ENCODE measurements at regions not wholly inside any gene's neighbourhood (a gene's known extent, or its start where the extent isn't known, plus 50 kb on each side); places are given as distances from the start of the nearest gene placed in this dataset.

DNA sequence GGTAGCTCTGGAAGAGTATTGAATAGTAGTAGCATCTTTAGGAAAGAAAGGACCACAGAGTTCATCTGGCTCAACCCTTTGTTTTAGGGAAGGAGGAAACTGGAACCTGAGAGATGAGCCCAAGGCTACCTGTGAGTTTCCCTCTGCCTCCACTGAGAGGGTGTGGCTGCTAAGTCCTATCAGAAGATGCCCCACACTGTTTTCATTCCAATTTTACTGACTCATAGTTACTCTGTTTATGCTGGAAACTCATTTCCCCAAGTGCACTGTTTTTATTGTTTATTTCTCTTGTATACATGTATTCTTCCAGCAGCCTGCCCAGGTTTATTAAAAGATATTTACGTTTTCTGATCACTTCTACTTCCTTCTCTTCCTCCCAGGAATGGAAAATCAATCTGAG lies 127.4 kb upstream of the ARHGAP5 start:
- no peak for DNase-seq
- H3K27ac Mint-ChIP-seq = no peak overlapping the region
- peaks cover 0 to 2% (median 0%) of the 10 kb centered on the region in 6 donors for H3K9me3 Mint-ChIP-seq
- H3K27me3 Mint-ChIP-seq (ENCODE audit: low read depth in 3 of 3) = peaks cover 2 to 5% (median 5%) of the 10 kb centered on the region in 3 donors
- H3K36me3 Mint-ChIP-seq = no peaks in the 10 kb centered on the region
- no peak overlapping the region for H3K4me3 Mint-ChIP-seq
- peaks cover 0 to 3% of the 10 kb centered on the region in 2 donors for H3K4me1 Mint-ChIP-seq

DNA sequence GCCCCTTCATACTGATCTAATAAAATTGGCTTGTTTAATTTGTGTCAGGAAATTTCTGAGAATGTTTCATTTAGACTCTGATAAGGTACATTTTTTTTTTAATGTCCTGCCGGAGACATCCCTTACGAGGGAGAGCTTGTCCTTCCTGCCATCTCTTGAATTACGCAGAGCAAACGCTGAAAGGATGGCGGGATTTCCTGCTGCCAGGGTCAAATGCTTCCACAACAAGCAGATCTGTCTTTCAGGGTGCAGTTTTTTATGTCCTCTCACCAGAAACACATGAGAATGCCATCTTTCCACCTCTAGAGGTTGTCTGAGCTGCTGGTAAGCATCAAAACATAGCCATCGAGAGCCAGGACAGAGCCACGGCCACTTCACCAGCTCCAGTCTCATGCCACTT lies 126.8 kb upstream of the ARHGAP5 start:
- Mint-ChIP-seq H3K27me3 (ENCODE audit: low read depth in 3 of 3) (peaks cover 2 to 5% (median 5%) of the 10 kb centered on the region in 3 donors), H3K9me3 (peaks cover 0 to 2% (median 0%) of the 10 kb centered on the region in 6 donors), H3K36me3 (no peaks in the 10 kb centered on the region), H3K27ac (no peak overlapping the region), H3K4me3 (no peak overlapping the region), H3K4me1 (no peaks in the 10 kb centered on the region)
- no peak for DNase-seq

DNA sequence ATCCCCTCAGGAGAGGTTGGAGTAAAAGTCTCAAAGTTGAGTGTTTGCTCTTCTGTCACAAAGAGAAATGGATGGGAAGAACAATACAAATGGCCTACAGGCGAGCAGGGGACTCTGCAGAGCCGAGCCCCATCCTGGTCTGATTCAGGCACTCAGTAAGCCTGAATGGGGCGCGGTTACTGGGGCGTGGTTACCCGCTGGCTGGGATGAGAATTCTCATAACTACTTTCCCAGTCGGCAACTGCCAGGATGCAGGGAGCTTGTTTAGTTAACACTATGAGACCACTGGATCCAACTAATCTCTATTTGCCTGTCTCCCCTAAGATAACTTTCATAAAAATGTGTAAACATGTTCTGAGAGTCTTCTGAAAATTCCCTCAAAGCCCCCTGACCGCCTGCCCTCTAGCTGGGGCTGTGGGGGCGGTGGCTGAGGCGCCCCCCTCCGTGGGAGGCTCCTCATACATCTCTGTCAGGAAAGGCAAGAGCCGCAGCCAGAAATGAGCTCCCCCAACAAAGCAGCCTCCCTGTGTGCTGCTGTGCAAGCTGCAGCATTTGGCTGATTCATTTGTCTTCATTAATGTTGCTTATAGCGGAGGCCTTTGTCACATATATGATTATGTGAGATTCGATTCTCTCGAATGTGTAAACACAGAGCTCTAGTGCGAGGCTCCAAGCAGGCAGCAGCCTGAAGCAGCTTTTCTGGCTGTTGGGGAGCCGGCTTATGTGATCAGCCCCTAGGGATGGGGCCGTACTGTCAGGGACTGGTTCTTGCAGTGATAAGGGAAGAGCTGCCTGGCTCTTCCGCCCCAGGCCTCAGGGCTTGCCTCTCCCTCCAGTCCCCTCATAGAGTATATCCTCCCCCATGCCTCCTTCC lies 126.1 kb upstream of the ARHGAP5 start:
- no peaks in the 10 kb centered on the region for H3K4me1 Mint-ChIP-seq
- H3K4me3 Mint-ChIP-seq = no peak overlapping the region
- H3K27me3 Mint-ChIP-seq (ENCODE audit: low read depth in 3 of 3) = peaks cover 2 to 7% (median 5%) of the 10 kb centered on the region in 3 donors
- peaks cover 0 to 2% (median 0%) of the 10 kb centered on the region in 6 donors for H3K9me3 Mint-ChIP-seq
- DNase-seq = no peak
- no peak overlapping the region for H3K27ac Mint-ChIP-seq
- no peaks in the 10 kb centered on the region for H3K36me3 Mint-ChIP-seq

DNA sequence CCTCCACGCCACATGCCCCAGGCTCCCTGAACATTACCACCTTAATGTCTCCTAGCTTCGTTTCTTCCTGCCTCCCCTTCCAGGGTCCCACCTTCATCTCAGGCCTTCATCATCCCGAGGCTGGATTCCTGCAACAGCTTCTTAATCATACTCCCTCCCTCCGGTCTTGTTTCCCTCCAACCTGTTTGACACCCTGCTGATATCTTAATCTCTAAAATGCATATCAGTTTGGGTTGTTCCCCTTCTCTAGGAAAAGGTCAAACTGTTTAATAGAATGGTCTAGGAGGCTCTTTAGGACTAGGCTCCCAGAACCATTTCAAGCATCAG lies 125.5 kb upstream of the ARHGAP5 start:
- Mint-ChIP-seq H3K27me3 (ENCODE audit: low read depth in 3 of 3) (peaks cover 2 to 8% (median 5%) of the 10 kb centered on the region in 3 donors), H3K4me1 (no peaks in the 10 kb centered on the region), H3K9me3 (peaks cover 0 to 2% (median 0%) of the 10 kb centered on the region in 6 donors), H3K4me3 (no peak overlapping the region), H3K27ac (no peak overlapping the region), H3K36me3 (no peaks in the 10 kb centered on the region)
- DNase-seq = no peak

DNA sequence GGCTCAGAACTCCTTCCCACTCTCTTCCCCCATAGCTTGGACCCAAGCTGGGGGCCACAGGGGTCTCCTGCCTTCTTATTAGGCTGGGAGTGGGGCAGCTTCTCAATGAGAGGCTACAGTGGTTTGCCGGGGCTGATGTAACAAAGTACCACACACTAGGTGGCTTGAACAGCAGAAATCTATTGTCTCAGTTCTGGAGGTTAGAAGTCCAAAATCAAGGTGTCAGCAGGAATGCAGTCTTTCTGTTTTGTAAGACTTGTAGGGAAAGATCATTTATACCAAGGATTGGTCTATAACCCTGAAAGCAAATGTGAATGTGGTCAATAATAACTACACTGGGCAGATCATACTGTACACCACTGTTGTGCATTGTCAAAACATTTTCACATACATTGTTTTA lies 124.5 kb upstream of the ARHGAP5 start:
- H3K4me1 Mint-ChIP-seq = no peaks in the 10 kb centered on the region
- no peak overlapping the region for H3K4me3 Mint-ChIP-seq

DNA sequence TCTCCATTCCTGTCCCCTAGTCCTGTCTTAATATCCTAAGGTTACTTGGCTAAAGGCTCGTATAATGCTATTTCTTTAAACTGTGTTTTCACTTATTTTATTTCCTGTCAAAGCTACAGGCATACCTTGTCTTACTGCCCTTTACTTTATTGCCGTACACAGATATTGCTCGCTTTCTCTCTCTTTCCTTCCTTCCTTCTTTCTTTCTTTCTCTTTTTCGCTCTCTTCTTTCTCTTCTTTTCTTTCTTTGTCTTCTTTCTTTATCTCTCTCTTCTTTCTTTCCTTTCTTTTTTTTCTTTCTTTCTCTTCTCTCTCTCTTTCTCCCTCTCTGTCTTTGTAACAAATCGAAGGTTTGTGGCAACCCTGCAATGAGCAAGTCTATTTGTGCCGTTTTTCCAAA lies 123.9 kb upstream of the ARHGAP5 start:
- H3K27ac Mint-ChIP-seq = no peak overlapping the region

More for the DNA sequence above, 124.5 kb upstream of the ARHGAP5 start:
- no peak overlapping the region for H3K27ac Mint-ChIP-seq
- peaks cover 2 to 9% (median 7%) of the 10 kb centered on the region in 3 donors for H3K27me3 Mint-ChIP-seq (ENCODE audit: low read depth in 3 of 3)
- H3K36me3 Mint-ChIP-seq = no peaks in the 10 kb centered on the region
- DNase-seq = no peak
- peaks cover 0 to 2% (median 0%) of the 10 kb centered on the region in 6 donors for H3K9me3 Mint-ChIP-seq

DNA sequence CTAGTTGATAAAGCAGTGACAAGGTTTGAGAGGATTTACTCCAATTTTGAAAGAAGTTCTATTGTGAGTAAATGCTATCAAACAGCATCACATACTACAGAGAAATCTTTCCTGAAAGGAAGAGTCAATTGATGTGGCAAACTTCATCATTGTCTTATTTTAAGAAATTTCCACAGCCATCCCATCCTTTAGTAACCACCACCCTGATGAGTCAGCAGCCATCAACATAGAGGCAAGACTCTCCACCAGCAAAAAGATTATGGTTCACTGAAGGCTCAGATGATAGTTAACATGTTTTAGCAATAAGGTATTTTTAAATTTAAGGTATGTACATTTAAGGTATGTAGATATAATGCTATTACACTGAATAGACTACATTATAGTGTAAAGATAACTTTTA lies 122.1 kb upstream of the ARHGAP5 start:
- H3K27ac Mint-ChIP-seq = no peak overlapping the region
- no peaks in the 10 kb centered on the region for H3K4me1 Mint-ChIP-seq
- H3K27me3 Mint-ChIP-seq (ENCODE audit: low read depth in 3 of 3) = peaks cover 2 to 9% (median 5%) of the 10 kb centered on the region in 3 donors
- H3K4me3 Mint-ChIP-seq = no peak overlapping the region
- no peaks in the 10 kb centered on the region for H3K36me3 Mint-ChIP-seq
- peaks cover 0 to 1% (median 0%) of the 10 kb centered on the region in 6 donors for H3K9me3 Mint-ChIP-seq
- DNase-seq = no peak

More for the DNA sequence above, 123.9 kb upstream of the ARHGAP5 start:
- H3K9me3 Mint-ChIP-seq = peaks cover 0 to 2% (median 0%) of the 10 kb centered on the region in 6 donors
- H3K4me1 Mint-ChIP-seq = no peaks in the 10 kb centered on the region
- peaks cover 2 to 9% (median 7%) of the 10 kb centered on the region in 3 donors for H3K27me3 Mint-ChIP-seq (ENCODE audit: low read depth in 3 of 3)
- H3K4me3 Mint-ChIP-seq = no peak overlapping the region
- H3K36me3 Mint-ChIP-seq = no peaks in the 10 kb centered on the region
- DNase-seq = no peak

DNA sequence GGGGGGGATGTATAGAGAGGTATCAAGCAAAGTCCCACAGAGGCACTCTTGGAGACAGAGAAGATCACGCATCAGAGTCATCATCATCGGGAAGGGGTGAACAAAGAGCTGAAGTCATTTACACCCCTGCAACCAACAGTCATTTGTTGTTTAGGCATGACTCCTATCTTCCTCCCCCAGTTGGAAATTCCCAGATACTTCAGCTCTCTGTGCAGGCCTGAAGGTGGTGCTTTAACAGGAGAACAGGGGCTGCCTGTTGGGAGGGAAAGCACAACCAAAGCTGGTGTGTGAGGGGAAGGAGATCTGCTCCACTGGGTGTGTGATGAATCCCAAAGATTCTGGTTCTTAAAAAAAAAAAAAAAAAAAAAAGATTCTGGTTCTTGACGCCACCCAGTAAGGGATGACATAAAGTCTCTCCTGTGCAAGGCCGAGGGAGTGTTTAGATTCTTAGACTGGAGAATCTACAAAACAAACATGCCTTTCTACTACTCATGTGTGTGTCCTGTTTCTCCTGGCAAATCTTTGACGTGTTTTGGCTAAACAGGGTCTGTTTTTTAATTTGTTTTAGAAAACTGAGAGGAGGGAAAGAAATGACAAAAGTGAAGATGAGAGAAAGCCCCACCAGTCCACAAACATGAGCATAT lies 121.0 kb upstream of the ARHGAP5 start:
- H3K27ac Mint-ChIP-seq = no peak overlapping the region
- no peak overlapping the region for H3K4me3 Mint-ChIP-seq
- DNase-seq = no peak
- no peaks in the 10 kb centered on the region for H3K36me3 Mint-ChIP-seq
- H3K27me3 Mint-ChIP-seq (ENCODE audit: low read depth in 3 of 3) = peaks cover 2 to 9% (median 5%) of the 10 kb centered on the region in 3 donors
- peaks cover 0 to 1% (median 0%) of the 10 kb centered on the region in 6 donors for H3K9me3 Mint-ChIP-seq
- no peaks in the 10 kb centered on the region for H3K4me1 Mint-ChIP-seq

DNA sequence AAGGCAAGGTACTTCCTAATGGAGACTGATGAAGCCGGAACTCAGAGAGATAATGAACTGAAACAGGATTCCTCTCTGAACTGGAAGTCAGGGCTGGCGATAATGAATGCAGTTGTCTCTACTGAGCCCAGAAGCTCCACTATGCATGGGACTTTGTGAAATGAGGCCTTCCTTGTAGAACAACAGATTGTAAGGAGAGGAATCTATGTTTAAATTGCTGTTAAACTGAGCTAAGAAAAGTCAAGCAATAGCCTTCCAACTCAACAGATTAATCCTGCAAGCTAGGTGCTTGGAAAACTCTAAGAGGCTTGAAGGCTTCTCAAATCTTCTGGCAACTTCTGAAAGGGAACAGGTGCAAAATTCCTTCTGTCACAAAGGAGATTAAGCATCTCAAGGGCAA lies 119.5 kb upstream of the ARHGAP5 start:
- DNase-seq = no peak
- Mint-ChIP-seq H3K9me3 (peaks cover 0 to 1% (median 0%) of the 10 kb centered on the region in 6 donors), H3K36me3 (no peaks in the 10 kb centered on the region), H3K27ac (no peak overlapping the region), H3K4me3 (no peak overlapping the region), H3K4me1 (no peaks in the 10 kb centered on the region), H3K27me3 (ENCODE audit: low read depth in 3 of 3) (peaks cover 2 to 9% (median 3%) of the 10 kb centered on the region in 3 donors)

DNA sequence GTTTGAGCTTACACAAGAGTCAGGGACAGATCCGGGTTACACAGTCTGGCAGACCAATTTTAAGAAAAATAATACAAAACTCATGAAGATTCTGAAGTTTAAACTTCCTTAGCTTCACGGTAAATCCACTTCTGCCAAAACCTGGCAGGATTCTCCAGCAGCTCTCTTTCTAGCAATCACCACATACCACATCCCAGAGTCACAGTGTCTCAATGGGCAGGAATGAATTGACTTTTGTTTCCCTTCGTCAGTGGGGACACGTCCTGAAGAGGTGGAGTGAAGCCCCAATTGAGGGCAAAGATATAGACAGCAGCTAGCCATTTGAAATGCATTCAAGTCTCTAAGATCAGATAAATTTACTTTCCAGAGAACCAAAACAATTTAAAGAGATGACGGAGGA lies 117.1 kb upstream of the ARHGAP5 start:
- Mint-ChIP-seq H3K4me3 (no peak overlapping the region), H3K36me3 (no peaks in the 10 kb centered on the region), H3K4me1 (no peaks in the 10 kb centered on the region), H3K27ac (no peak overlapping the region), H3K9me3 (peaks cover 0 to 1% (median 0%) of the 10 kb centered on the region in 6 donors), H3K27me3 (ENCODE audit: low read depth in 3 of 3) (peaks cover 0 to 6% (median 3%) of the 10 kb centered on the region in 3 donors)
- DNase-seq = no peak

DNA sequence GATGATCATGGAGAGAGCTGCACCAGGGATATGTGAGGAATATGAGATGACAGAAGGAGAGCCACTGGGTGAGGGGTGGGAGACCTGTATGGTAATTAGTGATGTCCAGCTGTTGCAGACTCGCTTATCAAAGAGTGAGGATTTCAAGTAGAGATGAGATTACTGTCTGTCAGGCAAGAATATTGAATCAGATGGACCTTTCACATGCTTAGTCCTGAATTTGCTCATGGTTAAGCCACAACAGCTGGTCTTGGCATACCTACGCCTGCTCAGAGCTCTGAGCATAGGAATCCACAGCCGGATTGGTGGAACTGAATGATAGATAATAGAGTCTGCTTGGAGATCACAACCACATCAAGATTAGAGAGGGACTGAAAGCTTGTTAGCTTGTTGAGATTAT lies 115.2 kb upstream of the ARHGAP5 start:
- H3K27me3 Mint-ChIP-seq (ENCODE audit: low read depth in 3 of 3) = peaks cover 0 to 3% (median 2%) of the 10 kb centered on the region in 3 donors
- no peak for DNase-seq
- H3K36me3 Mint-ChIP-seq = no peaks in the 10 kb centered on the region
- H3K4me1 Mint-ChIP-seq = peaks cover 0 to 8% of the 10 kb centered on the region in 2 donors
- no peak overlapping the region for H3K27ac Mint-ChIP-seq
- peaks cover 0 to 1% (median 0%) of the 10 kb centered on the region in 6 donors for H3K9me3 Mint-ChIP-seq
- no peak overlapping the region for H3K4me3 Mint-ChIP-seq

DNA sequence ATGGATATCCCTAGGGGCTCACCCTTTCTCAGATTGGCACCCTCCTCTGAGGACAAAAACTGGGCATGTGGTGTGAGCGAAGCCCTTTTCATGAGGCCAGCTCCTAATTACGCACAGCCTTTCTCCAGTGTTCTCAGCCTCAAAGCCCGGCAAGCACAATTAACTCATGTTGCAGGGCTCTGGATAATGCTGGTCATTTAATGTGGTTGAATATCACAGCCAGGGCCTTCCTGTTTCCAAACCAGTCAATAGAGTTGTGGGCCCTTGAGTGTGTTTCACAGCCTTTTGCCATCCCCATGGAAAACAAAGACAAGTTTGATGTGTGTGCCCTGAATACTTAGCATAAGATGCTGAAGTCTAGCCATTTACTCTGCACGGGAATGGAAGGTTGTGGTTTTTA lies 114.2 kb upstream of the ARHGAP5 start:
- Mint-ChIP-seq H3K4me3 (no peak overlapping the region), H3K27ac (no peak overlapping the region), H3K27me3 (ENCODE audit: low read depth in 3 of 3) (peaks cover 0 to 2% (median 0%) of the 10 kb centered on the region in 3 donors), H3K4me1 (peaks cover 0 to 8% of the 10 kb centered on the region in 2 donors), H3K36me3 (no peaks in the 10 kb centered on the region), H3K9me3 (no peaks in the 10 kb centered on the region)
- DNase-seq = no peak

DNA sequence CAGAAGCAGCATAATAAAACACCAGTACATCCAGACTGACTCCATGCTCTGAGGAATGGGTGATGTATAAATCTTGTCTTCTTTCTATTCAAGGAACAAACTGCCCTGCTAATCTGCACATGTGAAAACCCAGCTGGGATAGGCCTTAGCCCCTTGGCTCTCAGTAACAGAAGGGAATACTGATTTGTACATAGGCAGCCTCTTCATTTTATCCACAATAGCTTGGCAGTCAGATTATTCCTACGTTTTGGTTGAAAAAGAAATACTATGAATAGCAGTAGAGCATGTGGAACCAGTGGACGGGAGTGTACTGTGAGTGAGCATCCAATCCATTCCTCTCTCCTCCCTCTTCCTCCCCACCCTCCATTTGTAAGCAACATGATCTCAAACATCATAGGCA lies 113.5 kb upstream of the ARHGAP5 start:
- H3K9me3 Mint-ChIP-seq = no peaks in the 10 kb centered on the region
- H3K36me3 Mint-ChIP-seq = no peaks in the 10 kb centered on the region
- no peak overlapping the region for H3K4me3 Mint-ChIP-seq
- peaks cover 0 to 8% of the 10 kb centered on the region in 2 donors for H3K4me1 Mint-ChIP-seq
- H3K27ac Mint-ChIP-seq = no peak overlapping the region
- no peak for DNase-seq
- H3K27me3 Mint-ChIP-seq (ENCODE audit: low read depth in 3 of 3) = peaks cover 0 to 2% (median 0%) of the 10 kb centered on the region in 3 donors

DNA sequence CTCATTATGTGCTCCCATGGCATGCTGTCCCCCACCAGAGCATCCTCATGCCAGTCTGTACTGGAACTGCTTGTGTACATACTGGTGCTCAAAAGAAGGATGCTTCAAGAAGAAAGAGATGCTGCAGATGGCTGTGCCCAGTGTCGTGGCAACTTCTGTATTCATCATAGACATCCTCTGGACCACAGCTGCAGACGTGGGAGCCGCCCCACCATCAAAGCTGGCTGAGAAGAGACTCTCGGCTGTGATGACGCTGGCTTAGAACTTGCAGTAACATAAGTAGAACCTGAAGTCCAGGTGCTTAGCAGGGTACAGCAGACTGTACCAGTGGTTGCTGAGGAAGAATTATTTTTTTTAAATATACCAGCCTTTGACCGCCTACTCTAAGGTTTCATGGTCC lies 112.6 kb upstream of the ARHGAP5 start:
- H3K4me3 Mint-ChIP-seq = no peak overlapping the region

More for the DNA sequence above, 112.6 kb upstream of the ARHGAP5 start:
- Mint-ChIP-seq H3K27ac (no peak overlapping the region), H3K27me3 (ENCODE audit: low read depth in 3 of 3) (peaks cover 0 to 2% (median 0%) of the 10 kb centered on the region in 3 donors), H3K36me3 (no peaks in the 10 kb centered on the region), H3K4me1 (peaks cover 0 to 8% of the 10 kb centered on the region in 2 donors), H3K9me3 (no peaks in the 10 kb centered on the region)
- peak in 1 of 3 donors; percentile 2 for DNase-seq

Measured in immature natural killer cell (primary cell).